ENCODE measurements at regions not wholly inside any gene's neighbourhood (a gene's known extent, or its start where the extent isn't known, plus 50 kb on each side); places are given as distances from the start of the nearest gene placed in this dataset.
"Not testable (repeated sequence)": the region's sequence is repeated elsewhere in the genome, so short reads cannot be mapped to it uniquely, and the experiment has no call there.

DNA sequence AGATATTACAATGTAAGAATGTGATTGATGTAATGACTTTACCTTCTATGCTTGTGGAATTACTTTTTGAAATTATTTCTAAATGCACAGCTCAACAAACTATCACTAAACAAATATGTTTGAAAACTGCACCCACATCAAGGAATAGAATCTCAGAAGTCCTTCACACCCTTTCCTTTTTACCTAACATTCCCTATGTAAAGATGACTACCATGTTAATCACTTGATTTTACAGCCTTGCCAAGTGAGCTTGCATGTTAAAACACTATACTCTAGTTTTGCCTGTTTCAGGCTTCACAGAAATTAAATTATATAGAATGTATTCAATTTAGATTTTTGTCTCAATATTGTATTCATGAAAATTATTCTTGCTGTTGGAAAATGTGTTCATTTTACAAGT is 1169.4 kb upstream of the CELF2 start:
- DNase-seq, result no peak

DNA sequence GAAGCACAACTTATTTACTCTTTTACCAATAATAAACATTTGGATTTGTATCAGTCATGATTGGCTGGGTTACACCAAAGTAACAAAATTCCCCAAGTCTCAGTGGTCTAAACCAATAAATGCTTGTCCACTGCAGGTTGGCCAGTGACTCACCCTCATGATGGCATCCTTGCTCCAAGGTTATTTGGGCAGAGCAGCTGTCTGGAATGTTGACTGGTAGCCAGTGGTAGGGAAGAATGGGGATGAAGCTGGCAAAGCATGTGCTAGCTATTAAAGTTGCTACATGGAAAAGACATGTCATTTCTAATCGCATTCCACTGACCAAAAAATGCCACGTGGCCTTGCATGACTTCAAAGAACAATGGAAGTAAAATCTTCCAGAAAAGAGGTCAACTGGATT is 1168.7 kb upstream of the CELF2 start:
- DNase-seq, result no peak

DNA sequence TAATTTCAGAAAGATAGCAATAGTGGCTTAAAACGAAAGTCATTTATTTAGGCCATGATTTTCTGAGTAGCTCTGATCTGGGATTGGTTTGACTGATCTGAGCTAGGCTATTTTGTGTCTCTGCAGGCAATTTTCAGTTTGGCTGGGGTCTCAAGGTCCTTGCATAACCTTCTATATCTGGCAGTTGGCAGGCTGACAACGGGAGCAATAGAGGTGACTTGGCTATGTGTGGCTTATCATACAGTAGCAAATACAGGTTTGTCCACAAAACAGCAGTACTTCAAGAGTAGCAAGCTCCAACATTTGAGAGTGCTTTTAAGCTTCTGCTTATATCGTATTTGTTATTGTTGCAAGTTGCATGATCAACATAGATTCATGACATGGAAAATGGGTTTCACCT is 1167.3 kb upstream of the CELF2 start:
- no peak for DNase-seq

DNA sequence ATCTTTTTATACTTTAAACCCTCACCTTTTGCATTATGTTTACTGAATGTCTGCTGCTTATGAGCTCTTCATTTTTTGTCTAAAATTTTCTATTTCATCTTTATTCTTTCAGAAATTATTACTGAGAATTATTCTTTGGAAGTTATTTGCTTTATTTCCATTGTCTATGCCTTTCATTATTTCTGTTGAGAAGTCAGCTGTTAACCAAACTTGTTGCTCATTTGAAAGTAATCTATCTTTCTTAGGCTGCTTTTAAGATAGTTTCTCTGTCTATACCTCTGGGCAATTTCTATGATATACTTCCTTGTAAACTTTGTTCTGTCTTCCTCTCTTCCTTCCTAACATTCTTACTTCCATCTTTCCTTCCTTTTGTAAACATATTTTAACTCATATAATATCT is 1165.9 kb upstream of the CELF2 start:
- DNase-seq, result no peak

DNA sequence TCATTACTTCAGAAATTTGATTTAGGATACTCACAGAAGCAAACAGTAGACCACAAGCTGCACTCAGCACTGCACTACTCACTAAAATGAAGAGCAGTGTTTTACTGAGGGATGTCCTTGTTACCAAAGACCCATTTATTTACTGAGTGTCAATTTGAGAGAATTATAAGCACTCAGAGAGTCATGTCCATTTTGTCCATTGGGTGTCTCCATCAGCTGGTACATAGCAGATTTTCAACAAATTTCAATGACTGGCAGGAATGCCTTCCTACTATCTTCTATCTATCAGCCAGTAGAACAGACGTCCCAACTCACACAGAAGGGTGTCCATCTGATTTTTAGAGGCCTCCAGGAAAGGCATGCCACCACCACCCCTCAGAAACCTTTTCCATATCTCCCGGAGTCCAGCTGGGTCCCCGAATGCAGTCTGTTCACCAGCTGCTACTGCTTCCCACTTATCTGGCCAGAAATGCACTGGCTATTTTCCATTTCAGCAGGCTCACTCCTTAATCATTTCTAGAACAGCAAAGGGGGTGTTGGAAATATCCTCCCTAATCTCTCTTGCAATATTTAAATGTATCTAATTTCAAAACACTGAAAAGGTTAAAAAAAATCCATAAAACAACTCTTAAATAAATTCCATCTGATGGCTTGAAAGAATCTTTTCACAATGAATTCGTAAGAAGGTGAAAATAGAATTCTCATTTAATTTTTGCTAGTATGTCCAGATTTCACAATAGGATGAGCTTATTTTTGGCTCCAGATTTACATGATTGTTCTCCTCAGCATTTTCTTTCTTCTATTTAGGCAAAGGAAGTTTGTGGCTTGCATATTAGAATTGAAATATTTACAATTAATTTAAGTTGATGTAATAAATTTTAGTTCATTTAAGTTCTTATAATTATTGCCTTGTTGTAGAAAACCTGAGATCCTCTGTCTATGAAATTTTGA is 1164.0 kb upstream of the CELF2 start:
- no peak for DNase-seq

DNA sequence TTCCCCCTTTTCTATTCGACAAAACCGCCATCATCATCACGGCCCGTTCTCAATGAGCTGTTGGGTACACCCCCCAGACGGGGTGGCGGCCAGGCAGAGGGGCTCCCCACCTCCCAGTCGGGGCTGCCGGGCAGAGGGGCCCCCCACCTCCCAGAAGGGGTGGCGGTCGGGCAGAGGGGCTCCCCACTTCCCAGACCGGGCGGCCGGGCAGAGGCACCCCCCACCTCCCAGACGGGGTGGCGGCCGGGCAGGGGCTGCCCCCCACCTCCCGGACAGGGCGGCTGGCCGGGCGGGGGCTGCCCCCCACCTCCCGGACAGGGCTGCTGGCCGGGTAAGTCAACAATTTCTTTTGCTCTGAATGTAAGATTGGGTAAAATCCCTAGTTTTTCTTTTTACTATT is 1162.2 kb upstream of the CELF2 start:
- DNase-seq, result not testable (repeated sequence)

DNA sequence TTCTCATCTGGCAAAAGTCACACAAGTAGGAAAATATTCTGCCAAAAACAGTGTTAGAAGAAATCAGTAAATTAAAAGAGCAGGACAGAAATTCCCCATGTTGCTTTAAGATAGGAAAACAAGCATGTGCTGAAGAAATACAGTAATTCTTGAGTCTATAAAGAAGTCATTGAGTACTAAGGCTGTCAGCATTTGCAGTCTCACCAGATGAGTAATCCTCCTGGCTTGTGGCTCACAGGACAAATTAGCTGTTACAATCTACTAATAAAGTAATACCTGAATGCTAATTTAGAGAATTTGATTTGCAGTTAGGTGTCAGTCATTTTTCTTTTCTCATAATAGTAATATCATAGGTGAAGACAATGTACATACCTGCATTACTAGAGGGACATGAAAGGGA is 1158.9 kb upstream of the CELF2 start:
- DNase-seq, result no peak

DNA sequence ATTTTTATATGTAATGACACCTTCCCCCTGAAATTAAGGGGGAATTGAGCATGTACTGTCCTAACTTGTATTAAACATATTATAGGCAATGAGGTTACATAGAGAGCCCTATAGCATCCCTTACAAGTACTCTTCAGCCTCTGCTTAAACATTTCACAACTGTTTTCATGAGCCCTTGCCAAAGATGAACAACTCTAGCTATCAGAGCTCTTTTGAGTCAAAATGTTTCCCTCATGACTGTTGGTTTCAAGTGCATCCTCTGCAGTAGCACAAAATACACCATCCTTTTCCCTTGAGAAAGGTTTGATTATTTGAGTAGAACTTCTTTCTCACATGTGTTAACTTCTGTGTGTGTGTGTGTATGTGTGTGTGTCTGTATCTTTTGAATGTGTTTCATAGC is 1157.6 kb upstream of the CELF2 start:
- no peak for DNase-seq

DNA sequence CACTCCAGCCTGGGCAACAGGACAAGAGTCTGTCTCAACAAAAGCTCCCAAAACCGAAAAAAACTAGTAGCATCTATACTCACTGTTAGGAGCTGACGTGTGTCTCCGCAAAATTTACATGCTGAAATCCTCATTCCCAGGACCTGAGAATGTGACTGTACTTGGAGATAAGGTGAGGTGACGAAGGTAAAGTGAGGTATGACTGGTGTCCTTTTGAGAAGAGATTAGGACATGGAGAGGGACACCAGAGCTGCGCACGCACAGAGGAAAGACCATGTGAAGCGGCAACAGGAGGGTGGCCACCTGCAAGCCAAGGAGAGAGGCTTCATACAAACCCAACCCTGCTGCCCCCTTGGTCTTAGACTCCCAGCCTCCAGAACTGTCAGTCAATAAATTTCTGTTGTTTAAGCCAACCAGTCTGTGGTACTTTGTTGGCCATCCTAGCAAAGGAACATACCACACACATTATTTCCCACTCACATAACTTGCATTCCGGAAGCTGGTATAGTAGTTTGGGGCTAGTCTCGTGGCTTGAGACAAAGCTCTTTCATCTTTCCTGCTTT is 1154.0 kb upstream of the CELF2 start:
- no peak for DNase-seq

DNA sequence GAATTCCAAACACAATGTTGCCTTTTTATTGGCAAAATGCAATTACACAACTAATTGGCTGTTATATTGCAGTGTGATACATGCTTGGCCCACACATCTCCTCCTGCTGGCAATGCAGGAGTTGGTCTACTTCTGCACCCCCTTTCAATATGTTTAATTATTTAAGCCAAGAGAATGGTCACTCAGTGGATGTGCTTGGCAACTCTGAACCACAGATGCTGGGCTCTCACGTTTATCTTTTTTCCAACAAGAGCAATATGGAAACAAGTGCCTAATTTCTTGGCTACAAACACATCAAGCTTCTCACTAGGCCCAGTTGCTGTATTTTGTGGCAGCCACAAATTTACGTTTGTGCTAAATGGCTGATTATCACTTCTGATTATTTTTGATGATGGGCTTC is 1149.2 kb upstream of the CELF2 start:
- no peak for DNase-seq

DNA sequence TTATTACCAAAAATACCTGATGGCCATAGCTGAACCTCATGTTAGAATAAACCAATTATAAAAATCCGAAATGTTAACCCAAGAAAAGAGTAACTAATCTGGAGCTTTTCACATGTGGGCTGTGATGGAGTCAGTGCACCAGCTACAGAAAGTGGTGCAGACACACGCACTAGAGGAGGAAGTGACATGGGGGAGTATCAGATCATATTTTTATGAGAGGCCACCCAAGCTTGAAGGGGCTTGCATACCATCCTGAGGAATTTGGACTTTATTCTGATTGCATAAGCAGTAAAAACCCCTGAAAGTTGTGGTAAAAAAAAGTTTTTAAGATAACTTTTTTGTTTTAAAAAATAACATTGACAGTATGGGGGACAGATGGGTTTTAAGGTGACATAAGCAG is 1148.5 kb upstream of the CELF2 start:
- no peak for DNase-seq

DNA sequence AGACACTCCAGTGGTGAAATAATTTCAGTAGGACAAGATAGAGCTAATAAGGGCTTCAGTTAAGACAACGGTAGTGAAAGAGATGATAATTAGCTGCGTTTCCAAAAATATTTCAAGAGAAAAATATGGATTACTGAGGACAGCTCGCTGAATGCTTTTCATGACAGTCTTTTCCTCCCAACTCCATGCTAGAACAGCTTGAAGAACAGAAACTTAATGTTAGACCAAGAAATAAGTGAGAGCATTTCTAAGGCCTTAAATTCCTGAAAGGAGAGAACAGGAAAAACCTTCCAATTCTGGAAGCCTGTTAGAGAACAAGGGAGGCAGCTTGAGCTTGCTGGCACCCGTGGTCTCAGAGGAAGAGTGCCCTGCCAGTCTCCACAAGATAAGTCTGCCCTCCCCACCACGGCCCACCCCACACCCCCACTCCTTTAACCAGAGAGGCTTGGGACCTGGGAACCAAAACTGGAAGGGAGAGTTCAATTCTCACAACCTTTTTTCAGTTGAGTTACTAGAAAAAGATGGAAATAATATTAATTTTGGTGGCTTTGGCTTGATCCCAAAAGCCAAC is 1148.0 kb upstream of the CELF2 start:
- no peak for DNase-seq

DNA sequence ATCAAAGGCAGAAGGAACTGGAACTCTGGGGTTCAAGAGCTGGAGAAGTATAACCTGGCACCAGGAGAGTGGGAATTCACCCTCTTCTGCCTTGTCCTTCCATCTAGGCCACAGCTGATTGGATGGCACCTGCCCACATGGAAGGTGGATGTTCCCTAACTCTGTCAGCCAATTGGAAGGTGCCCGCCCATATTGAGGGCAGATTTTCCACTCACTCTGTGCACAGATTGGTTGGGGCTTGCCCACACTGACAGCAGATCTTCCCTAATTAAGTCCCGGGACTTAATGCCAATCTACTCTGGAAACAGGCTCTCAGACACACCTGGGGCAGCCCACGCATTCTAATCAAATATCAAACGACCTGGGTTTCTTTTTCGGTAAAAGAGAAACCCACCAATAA is 1142.3 kb upstream of the CELF2 start:
- no peak for DNase-seq

DNA sequence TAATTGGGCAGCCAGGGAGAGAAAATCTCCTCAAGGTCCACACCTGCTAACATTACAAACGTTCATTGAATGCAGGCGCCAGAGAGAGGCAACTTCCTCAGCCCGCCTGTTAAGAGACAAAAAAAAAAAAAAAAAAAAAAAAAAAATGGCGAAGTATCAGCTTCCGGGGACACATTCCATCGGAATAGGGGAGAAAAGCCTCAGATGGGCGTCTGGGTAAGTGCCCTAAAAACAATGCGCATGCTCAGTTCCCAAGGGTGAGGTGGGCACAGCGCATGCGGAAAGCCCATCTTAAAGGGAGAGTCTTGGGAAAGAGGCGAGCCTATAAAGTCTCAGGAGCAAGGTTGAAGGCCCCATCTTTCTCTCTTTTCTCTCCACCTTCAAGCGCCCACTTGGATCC is 1139.7 kb upstream of the CELF2 start:
- DNase-seq, result no peak

DNA sequence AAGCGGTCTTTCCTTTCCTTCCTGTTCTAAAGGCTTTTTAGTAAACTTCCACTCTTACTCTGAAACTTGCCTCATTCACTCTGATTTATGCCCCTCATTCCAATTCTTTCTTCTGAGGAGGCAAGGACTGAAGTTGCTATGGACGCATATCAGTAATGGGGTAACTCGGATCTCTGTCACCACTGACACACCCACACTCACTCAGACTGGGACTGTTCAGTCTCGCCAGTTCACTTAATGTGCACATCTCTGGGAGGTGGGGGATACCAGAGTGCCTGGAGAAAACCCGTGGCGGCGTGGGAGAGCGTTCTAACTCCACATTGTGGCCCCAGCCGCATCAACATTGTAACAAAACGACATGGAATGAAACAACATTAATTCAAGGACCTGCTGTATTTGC is 1139.3 kb upstream of the CELF2 start:
- no peak for DNase-seq

DNA sequence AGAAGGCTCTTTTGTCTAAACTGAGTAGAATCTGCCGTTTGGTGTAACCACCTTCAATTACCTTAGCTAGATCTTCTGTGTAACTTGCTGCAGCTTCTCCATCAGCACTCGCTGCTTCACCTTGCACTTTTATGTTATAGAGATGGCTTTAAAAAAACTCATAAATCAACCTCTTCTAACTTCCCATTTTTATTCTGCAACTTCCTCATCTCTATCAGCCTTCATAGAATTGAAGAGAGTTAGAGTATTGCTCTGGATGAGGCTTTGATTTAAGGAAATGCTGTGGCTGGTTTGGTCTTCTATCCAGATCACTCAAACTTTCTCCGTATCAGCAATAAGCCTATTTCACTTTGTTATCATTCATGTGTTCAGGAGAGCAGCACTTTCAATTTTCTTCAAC is 1131.9 kb upstream of the CELF2 start:
- no peak for DNase-seq

DNA sequence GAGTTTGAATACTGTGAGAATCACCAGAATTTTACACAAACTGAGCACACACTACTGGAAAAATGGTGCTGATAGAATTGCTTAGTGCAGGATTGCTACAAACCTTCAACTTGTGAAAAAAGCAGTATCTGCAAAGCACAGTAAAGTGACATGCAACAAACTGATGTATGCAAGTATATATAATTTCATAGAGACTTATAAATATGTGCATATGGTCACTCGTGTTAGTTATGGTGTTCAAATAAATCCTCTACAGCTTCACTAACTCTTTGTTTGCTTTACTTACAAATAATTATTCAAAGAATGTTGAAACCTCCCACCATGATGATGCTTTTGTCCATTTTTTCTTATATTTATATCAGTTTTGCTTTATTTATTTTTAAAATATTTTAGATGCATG is 1130.9 kb upstream of the CELF2 start:
- no peak for DNase-seq

DNA sequence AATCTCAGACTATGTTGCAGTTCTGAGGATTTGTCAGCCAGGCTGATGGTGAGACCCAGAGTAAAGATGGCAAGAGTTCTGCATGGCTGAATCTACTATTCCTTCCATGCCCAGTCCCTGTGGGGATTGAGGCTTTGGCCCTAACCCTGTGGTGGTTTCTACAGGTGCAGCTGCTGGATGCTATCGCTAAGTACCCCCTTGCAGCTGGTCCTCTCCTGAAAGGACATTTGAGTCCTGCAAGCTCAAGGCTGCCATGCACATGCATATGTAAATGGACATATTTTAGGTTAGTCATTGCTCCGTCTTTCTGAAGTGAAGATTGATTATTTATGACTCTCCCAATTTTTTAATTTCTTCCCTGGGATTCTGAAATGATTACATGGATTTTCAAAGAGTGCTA is 1122.2 kb upstream of the CELF2 start:
- DNase-seq, result no peak

DNA sequence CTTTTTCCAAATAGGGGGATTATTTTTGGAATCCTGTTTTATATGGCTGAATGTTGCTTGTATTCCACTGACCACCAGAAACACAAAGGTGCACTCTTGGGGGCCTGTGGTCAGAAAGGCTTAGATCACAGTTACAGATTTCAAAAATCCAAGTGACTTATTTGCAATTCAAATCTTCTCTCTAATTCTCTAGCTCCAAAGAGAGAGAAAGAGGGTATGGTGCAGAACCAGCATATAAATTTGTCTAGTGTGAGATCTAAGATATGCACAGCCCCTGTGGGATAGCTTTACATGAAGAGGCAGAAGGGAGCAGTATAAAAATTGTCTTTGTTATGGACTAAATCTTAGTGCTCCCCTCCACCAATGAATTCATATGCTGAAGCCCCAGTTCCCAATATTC is 1121.7 kb upstream of the CELF2 start:
- no peak for DNase-seq

DNA sequence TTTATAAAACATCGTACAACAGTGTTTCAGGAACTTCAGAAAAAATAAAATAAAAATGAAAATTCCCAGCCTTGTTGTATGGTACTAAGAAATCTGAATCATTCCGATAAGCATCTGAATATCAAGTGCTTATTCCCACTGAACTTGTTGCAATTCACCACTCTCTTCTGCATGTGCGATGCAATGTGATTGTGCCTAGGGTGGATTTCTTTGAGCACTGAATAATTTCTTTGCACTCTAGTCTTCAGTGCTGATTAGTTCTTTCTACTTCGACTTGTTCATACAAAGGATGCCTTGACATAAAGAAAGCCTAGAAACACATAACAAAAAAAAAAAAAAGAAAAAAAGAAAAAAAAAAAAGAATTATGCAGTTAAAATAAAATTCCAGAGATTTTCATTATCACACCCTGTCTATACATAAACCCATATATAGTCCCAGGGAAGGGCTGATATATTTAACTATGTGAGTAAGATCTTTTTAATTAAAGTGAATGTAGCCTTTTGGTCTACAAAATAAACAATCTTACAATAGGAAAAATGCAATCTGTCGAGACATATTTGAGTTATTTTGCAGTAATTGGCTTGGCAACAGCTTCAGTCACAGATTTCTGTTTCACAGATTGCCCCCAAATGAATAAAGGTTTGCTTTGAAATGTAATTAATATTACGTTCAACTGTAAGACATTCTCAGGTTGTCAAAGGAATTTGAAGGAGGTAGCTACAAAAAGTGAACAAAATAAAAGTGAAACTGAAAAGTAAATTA is 1118.9 kb upstream of the CELF2 start:
- no peak for DNase-seq

DNA sequence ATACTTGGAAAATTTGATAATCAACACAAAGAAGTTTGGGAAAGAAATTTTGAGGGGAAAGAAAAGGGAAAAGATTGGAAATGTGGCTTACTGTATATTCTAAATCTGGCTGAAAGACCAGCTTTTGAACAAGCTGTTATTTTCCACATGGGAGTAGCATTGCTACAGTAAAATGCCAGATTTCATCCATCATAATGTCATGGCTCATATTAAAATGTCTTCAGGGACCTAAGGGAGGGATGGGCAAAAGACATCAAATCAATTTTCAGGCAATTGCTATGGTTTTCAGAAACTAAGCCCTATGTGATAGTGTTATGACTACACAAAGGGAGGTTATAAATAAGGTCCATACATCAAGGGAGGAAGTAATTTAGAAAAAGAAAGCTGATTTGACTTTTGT is 1116.9 kb upstream of the CELF2 start:
- no peak for DNase-seq

DNA sequence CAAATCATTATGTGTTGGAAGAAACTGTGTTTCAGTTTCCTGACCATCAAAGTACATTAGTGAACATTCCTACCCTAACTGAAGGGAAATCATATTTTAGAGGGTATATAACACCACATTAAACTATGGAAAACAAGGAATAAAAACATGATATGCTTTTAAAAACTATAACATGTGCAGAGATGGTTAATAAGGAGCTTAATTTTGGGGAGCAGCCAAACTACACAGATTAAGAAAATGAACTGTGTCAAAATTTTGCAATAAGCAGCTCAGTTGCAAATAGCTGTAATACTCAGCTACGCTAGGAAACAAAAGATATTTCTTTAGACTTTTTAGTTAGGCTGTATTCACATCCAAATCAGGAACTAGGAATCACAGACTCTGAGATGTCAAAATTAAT is 1115.7 kb upstream of the CELF2 start:
- no peak for DNase-seq

DNA sequence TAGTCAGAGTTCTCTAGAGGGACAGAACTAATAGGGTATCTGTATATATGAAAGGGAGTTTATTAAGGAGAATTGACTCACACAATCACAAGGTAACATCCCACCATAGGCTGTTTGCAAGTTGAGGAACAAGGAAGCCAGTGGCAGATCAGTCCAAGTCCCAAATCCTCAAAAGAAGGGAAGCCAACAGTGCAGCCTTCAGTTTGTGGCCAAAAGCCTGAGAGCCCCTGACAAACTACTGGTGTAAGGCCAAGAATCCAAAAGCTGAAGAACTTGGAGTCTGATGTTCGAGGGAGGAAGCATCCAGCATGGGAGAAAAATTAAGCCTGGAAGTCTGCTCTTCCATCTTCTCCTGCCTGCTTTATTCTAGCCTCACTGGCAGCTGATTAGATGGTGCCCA is 1107.2 kb upstream of the CELF2 start:
- DNase-seq, result no peak

DNA sequence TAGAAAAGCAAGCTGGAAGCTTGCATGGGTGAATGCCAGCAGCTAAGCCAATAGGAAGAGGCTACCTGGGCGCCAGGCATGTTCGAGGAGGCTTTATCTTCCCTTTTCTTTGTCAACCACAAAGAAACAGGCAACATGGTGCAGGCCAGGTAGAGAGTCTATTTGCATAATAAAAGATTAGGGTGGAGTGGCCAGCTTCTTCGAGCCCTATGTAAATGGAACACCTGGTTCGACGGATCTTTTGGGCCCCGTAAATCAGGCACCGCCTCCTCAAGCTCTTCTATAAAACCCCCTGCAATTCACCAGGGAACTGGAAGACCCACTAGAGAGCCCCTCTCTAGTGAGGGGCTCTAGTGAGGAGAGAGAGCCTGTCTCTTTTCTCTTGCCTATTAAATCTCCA is 1106.2 kb upstream of the CELF2 start:
- no peak for DNase-seq

Data from T-helper 9 cell (primary cell).